HG03097 (cell line): ENCODE measurements at regions not wholly inside any gene's neighbourhood (a gene's known extent, or its start where the extent isn't known, plus 50 kb on each side); places are given as distances from the start of the nearest gene placed in this dataset.

ENCODE experiments used
- ATAC-seq: cut with Tn5 transposase; IDR thresholded peaks from one replicate; pipeline ENCODE4 v1.9.1; 2021; ENCODE audit not compliant: unreplicated experiment, low FRiP score

DNA sequence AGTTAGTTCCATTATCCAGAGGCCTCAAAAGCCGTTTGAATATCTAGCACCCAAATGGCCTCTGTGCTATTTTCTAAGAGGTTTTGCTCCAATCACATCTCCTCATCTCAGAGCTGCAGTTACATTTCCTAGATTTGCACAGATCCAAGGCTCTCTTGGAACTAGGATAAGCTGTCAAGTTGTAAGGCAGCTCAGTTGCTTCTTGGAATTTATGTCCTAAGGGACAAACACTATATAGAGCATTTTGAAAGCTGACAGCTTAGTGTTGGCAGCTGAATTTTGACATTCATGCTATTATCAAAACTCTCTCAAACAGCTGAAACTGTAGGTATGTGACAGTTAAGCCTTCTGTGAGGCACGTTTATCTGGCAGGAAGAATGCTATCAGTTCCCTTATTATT is 97.0 kb downstream of the MACIR start:
- no peak for ATAC-seq

DNA sequence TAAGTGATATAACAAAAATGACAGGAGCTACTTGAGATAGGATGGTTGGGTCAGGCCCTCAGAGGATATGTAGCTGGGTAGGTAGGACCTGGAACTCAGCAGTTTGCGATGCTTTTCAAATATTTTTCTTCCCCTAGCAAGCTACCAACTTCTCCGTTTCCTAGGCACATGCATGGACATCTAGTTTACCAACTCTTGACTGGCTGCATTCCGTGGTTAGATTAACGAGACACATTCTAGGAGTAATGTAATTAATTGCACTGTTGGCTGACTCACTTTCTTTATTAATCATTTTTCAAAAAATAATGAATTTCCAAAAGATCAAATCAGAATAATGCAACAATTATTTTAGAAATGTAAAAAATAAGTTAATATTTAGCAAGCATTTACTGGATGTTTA is 95.9 kb downstream of the MACIR start:
- ATAC-seq = no peak

DNA sequence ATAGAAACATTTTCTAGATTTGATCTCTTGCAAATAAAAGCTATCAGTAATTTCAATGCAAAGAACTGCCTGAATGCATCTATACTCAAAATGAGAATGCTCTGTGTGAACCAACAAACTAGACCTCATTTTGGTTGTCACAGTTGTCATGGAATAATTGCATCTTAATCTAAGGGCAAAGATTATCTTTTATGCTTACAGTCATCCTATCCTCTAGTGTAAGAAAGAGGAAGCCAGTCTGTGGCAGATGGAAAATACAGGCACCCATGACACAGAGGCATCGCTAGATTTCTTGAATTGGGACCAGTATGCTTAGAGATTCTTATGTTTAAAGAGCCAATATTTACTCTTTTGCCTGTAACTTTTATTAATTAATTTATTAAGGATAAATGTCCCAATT is 95.0 kb downstream of the MACIR start:
- ATAC-seq = no peak

DNA sequence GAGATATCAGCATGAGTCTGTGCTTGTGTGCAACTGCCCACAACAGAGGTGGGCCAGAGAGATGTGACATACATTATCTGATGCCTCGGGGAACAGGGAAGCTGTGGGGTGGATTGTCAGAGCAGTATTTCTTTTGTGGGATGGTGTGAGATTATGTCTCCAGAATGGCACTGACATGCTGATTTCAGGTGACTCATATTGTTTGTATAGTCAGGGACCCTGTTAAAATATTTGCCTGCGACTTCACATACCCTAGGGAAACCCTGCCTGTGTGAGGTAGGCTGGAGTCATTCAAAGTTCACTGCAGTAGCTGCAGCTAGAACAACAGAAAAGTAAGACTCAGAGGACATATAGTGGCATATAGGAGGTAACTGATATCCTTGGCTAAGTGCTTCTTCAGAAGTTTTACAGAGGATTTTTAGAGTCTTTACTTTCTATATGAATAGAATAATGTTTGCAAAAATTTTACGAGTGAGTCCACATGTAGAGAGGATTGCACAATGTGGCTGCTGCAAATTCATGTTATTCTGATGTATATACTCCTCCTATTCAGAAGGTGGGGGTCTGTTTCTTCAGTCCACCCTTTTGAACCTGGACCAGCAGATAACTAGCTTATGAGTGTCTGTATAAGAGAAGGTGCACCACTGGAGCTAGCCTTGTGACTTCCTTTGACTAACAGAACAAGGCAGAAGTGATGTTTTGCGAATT is 89.3 kb downstream of the MACIR start:
- no peak for ATAC-seq

DNA sequence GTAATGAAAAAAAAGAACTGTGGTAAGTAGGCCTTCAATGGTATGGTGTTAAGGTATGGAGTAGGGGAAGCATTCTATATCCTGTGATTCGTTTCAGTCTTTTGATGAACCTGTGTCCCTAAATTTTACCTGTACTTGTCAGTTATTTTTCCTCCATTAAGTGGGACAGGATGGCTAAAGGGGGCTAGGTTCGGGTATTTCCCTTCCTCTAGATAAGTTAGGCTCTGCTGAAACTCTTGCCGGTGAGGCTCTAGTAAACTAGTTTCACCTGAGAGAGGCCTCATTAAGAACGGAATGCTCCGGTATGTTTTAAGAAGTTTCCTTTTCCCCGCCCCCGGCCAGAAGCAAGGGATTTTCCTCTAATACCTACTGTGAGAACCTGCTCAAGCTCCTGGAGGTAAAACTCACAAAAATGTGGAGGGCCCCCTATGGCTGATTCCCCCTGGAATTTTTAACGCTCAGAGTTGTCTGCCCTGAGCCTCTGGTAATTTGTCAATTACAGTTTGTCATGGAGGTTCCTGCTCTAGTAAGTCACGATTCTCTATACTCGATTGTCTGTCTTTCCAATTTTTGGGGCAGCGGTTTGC is 87.7 kb downstream of the MACIR start:
- ATAC-seq = no peak

DNA sequence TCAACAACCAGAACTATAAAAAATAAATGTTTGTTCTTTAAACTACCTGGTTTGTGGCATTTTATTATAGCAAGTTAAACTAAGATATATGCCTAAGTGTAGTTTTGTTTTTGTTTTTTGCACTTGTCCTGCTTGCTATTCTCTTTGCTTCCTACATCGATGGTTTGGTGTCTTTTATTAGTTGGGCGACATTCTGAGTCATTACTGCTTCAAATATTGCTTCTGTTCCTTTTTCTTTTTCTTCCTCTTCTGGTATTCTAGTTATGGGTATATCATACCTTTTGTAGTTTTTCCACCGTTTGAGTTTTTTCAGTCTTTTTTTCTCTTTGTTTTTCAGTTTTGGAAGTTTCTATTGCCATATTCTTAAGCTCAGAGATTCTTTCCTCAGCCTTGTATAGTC is 86.9 kb downstream of the MACIR start:
- ATAC-seq = no peak

DNA sequence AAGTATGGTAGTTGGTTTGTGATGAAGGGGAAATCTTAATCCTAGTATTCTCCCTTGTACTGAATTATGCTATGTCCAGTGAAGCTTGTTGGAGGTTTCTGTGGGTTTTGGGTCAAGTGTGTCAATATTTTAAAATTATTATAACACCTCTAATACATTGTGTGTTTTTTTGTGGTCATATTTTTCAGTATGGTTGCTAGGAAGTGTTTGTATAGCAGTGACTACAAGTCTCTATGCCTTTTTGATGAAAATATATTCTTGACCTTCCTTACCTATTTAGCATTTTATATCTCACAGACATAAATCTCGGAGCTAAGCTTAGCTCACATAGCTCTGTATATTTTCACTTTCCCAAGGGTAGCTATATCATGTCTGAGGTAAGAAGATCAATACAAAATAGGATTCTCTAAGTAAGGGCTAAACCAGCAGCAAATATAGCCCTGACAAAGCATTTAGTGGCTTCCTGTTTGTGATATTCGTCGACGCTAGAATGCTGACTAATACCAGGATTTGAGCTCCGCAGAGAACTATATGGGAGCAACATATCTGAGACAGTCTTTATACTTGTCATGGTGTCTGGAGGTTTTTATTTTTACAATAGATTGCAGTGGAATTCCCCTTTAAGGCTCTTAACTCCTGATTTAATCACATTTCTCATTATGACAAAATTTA is 82.3 kb downstream of the MACIR start:
- ATAC-seq = peak; percentile 99

DNA sequence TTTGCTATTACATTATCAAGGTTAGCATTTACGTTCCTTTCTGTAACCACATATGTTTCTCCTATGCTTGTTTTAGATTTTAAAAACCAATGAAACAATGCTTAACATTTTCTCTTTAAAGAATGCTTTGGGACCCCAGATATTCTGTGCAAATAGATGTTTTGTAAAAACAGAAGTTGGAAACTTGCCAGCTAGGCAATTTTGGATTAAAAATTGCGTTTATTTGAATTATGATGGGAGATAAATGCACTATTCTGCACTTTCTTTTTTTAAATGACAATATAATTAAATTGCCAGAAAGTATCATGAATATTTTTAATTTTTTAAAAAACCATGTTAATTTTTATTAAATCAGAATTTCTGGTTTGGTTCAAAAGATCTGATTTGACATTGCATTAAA is 81.6 kb downstream of the MACIR start:
- ATAC-seq = no peak

DNA sequence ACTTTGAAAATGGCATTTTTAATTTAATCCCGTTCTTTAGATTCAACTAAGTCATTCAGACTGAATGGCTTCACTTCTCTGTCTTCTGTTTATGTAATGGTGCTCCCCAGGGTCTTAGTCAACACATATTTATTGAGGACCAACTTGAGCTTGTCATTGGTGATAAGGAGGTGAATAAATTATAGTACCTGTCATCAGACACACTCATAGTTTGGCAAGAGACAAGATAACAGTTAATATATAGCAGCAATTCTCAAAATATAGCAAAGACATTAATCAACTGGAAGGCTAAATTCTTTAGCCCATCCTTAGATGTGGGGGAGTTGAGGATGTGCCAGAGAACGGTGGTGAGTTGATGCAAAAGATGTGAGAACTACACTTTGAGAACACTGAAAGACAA is 78.4 kb downstream of the MACIR start:
- ATAC-seq = no peak

DNA sequence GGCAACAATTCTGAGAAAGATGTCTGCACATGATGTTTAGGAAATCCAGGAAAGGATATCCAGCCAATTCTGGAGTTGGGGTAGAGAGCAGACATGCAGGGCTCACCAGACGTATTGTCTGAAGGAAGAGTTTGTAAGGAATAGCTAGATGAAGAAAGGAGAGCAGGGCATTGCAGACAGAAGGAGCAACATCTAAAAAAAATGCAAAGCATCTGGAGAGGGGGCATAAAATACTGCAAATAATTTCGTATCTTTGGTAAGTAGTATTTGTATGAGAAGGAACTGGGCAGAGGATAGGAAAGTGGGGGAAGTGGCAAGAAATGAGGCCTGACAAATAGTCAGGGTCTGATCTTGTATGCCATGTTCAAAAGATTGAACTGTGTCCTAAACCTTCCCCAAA is 74.8 kb downstream of the MACIR start:
- ATAC-seq = no peak

DNA sequence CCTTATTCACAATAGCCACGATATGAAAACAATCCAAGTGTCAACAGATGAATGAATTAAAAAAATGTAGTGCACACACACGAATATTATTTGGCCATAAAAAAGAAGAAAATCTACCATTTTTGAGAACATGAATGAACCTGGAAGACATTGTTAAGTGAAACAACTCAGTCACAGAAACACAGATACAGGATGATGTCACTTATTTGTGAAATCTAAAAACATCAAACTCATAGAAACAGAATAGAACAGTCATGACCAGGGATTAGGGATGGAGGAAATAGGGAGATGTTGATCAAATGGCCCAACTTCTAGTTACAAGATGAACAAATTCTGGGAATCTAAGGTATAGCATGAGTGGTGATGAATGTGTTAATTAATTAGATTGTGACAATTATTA is 72.3 kb downstream of the MACIR start:
- ATAC-seq = no peak
